ENCODE measurements at regions not wholly inside any gene's neighbourhood (a gene's known extent, or its start where the extent isn't known, plus 50 kb on each side); places are given as distances from the start of the nearest gene placed in this dataset.

DNA sequence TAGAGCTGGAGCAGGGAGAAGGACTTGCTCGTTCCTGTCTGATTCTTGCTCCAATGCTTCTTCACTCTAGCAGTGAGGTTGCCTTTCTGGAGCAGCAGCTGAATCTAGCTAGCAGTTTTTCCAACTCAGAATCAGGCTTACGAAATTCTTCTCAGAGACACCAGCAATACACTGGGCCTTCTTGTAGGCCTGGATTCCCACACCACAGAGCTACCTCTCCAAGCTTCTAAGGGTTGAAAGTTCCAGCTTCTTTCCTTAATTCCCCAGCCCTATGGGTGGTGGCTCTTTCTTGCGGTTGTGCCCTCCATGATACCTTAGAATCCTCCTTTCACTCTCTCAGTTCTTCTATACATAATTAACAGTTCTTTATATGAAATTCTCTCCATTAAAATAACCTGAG lies 586.6 kb downstream of the INHBA start:
- Histone ChIP-seq H2AFZ (replicated peaks) (no peak overlapping the region), H3F3A (ENCODE audit: low read depth) (no peaks in the 10 kb centered on the region), H3K27me3 (peaks cover 40% of the 10 kb centered on the region), H3K79me2 (ENCODE audit: low read depth) (no peaks in the 10 kb centered on the region), H3K27ac (no peak overlapping the region), H3K9ac (no peak overlapping the region), H3K9me3 (ENCODE audit: low read depth) (no peaks in the 10 kb centered on the region), H3K4me1 (peaks cover 8% of the 10 kb centered on the region), H4K20me1 (ENCODE audit: low read depth) (no peaks in the 10 kb centered on the region), H3K4me2 (no peak overlapping the region), H3K4me3 (no peak overlapping the region), H3K36me3 (no peaks in the 10 kb centered on the region)
- Mint-ChIP-seq H3K36me3 (no peaks in the 10 kb centered on the region), H3K4me1 (no peaks in the 10 kb centered on the region), H3K9me3 (no peaks in the 10 kb centered on the region), H3K27ac (no peak overlapping the region), H3K4me3 (no peak overlapping the region), H3K27me3 (ENCODE audit: insufficient read depth, low read depth) (peaks cover 3% of the 10 kb centered on the region)
- DNase-seq (ENCODE audit: low spot score): no peak
- TF ChIP-seq, protein P1, sequence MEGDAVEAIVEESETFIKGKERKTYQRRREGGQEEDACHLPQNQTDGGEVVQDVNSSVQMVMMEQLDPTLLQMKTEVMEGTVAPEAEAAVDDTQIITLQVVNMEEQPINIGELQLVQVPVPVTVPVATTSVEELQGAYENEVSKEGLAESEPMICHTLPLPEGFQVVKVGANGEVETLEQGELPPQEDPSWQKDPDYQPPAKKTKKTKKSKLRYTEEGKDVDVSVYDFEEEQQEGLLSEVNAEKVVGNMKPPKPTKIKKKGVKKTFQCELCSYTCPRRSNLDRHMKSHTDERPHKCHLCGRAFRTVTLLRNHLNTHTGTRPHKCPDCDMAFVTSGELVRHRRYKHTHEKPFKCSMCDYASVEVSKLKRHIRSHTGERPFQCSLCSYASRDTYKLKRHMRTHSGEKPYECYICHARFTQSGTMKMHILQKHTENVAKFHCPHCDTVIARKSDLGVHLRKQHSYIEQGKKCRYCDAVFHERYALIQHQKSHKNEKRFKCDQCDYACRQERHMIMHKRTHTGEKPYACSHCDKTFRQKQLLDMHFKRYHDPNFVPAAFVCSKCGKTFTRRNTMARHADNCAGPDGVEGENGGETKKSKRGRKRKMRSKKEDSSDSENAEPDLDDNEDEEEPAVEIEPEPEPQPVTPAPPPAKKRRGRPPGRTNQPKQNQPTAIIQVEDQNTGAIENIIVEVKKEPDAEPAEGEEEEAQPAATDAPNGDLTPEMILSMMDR (IDR thresholded peaks at IDR 0.05): no peak
- no peak for TF ChIP-seq EZH2 (IDR thresholded peaks at IDR 0.05)
- no peak for TF ChIP-seq EZH2phosphoT487 (IDR thresholded peaks at IDR 0.05)

DNA sequence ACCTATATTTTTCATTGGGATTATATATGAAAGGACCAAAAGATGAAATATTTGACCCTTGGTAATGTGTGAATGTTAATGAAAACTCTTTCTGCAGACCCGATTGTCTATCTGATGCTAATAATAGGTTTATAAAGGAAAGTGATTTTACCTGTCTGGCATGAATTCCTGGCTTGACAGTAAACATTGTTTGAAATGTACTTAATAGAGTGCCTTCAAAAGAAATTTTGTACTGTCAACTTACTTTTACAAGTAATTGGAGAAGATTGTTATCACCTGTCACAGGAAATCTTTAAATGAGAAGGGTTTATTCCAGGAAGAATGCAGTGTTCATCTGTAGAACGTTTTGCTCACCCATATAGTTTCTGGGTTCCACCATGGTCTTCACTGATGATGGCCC lies 588.2 kb downstream of the INHBA start:
- no peaks in the 10 kb centered on the region for H3K9me3 Mint-ChIP-seq
- no peak for TF ChIP-seq EZH2phosphoT487 (IDR thresholded peaks at IDR 0.05)
- TF ChIP-seq EZH2 (IDR thresholded peaks at IDR 0.05): no peak
- TF ChIP-seq, protein P1 (IDR thresholded peaks at IDR 0.05): no peak
- no peaks in the 10 kb centered on the region for H3K27me3 Mint-ChIP-seq (ENCODE audit: insufficient read depth, low read depth)
- no peaks in the 10 kb centered on the region for H3F3A ChIP-seq (ENCODE audit: low read depth)
- no peaks in the 10 kb centered on the region for H3K4me1 Mint-ChIP-seq
- no peak for DNase-seq (ENCODE audit: low spot score)
- no peaks in the 10 kb centered on the region for H3K79me2 ChIP-seq (ENCODE audit: low read depth)
- H4K20me1 ChIP-seq (ENCODE audit: low read depth): no peaks in the 10 kb centered on the region
- no peak overlapping the region for H3K27ac Mint-ChIP-seq
- no peaks in the 10 kb centered on the region for H3K36me3 ChIP-seq
- no peak overlapping the region for H3K4me3 Mint-ChIP-seq
- peaks cover 40% of the 10 kb centered on the region for H3K27me3 ChIP-seq
- no peak overlapping the region for H3K4me2 ChIP-seq
- H3K4me1 ChIP-seq: peaks cover 8% of the 10 kb centered on the region
- no peak overlapping the region for H3K27ac ChIP-seq
- no peak overlapping the region for H3K4me3 ChIP-seq
- no peaks in the 10 kb centered on the region for H3K9me3 ChIP-seq (ENCODE audit: low read depth)
- no peak overlapping the region for H3K9ac ChIP-seq
- H3K36me3 Mint-ChIP-seq: no peaks in the 10 kb centered on the region
- H2AFZ ChIP-seq (replicated peaks): no peak overlapping the region

DNA sequence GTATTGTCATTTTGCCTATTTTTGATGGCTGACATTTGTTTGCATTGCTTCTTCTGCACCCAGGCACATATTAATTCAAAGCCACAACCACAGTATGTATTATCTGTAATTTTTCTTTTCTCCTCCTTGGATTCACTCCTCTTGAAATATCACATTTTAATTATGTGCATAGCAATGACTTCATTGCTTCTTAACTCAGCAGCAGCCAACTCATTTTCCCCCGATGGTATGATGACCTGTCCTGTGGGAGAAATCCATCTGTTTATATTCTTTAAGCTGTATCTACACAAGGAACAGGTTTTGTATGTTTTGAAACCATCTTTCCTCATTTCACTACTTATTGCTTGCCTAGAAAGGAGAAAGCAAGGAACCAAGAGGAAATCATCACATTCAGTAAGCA lies 588.8 kb downstream of the INHBA start:
- Histone ChIP-seq H3K4me3 (no peak overlapping the region), H3K9me3 (ENCODE audit: low read depth) (no peaks in the 10 kb centered on the region), H3K9ac (no peak overlapping the region), H2AFZ (replicated peaks) (no peak overlapping the region), H4K20me1 (ENCODE audit: low read depth) (no peaks in the 10 kb centered on the region), H3K36me3 (no peaks in the 10 kb centered on the region), H3K27me3 (peaks cover 40% of the 10 kb centered on the region), H3K4me2 (no peak overlapping the region), H3K79me2 (ENCODE audit: low read depth) (no peaks in the 10 kb centered on the region), H3F3A (ENCODE audit: low read depth) (no peaks in the 10 kb centered on the region), H3K4me1 (peaks cover 8% of the 10 kb centered on the region), H3K27ac (no peak overlapping the region)
- DNase-seq (ENCODE audit: low spot score): no peak
- H3K4me3 Mint-ChIP-seq: no peak overlapping the region
- H3K27ac Mint-ChIP-seq: no peak overlapping the region
- H3K4me1 Mint-ChIP-seq: no peaks in the 10 kb centered on the region
- no peaks in the 10 kb centered on the region for H3K27me3 Mint-ChIP-seq (ENCODE audit: insufficient read depth, low read depth)
- no peaks in the 10 kb centered on the region for H3K36me3 Mint-ChIP-seq
- no peaks in the 10 kb centered on the region for H3K9me3 Mint-ChIP-seq
- TF ChIP-seq EZH2phosphoT487 (IDR thresholded peaks at IDR 0.05) (no peak), EZH2 (IDR thresholded peaks at IDR 0.05) (no peak)
- TF ChIP-seq, protein P1 (IDR thresholded peaks at IDR 0.05): no peak

Measured in neural progenitor cell (in vitro differentiated cells).